PC-3 (cell line): ENCODE measurements at regions not wholly inside any gene's neighbourhood (a gene's known extent, or its start where the extent isn't known, plus 50 kb on each side); places are given as distances from the start of the nearest gene placed in this dataset.

Experiments used
- EZH2 ChIP-seq: fragments of 300-600 bp; sonication (generic); IDR thresholded peaks from one replicate; pipeline ENCODE4 v1.6.1; 2017; ENCODE audit warnings: antibody characterized with exemption, mild to moderate bottlenecking, low read length; ENCODE audit not compliant: unreplicated experiment
- TF ChIP-seq, protein P1 (sequence below): fragments of 300-600 bp; sonication (generic); conservative IDR thresholded peaks from 2 replicates; pipeline ENCODE4 v1.5.1; 2017; ENCODE audit warnings: antibody characterized with exemption, low read depth, mild to moderate bottlenecking, low read length

DNA sequence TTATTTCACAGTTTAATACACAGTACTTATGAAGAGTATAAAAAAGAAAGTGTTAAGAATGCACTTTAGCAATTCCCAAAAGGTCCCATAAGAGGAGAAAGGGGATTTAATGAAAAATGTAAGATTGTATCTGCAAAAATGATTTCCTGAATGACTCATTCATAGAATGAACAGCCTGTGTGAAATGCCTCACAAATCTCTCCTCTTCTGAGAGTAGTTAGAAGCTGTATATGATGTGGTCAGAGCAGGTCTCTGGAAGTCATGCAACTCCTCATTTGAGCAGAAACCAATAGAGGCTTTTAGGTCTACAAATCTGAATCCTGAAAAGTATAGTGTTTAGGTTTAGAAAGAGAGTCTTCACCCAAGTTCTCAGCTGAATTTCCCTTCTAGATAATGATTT, 381.3 kb upstream of the INTU start:
- TF ChIP-seq, protein P1, sequence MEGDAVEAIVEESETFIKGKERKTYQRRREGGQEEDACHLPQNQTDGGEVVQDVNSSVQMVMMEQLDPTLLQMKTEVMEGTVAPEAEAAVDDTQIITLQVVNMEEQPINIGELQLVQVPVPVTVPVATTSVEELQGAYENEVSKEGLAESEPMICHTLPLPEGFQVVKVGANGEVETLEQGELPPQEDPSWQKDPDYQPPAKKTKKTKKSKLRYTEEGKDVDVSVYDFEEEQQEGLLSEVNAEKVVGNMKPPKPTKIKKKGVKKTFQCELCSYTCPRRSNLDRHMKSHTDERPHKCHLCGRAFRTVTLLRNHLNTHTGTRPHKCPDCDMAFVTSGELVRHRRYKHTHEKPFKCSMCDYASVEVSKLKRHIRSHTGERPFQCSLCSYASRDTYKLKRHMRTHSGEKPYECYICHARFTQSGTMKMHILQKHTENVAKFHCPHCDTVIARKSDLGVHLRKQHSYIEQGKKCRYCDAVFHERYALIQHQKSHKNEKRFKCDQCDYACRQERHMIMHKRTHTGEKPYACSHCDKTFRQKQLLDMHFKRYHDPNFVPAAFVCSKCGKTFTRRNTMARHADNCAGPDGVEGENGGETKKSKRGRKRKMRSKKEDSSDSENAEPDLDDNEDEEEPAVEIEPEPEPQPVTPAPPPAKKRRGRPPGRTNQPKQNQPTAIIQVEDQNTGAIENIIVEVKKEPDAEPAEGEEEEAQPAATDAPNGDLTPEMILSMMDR: no peak
- TF ChIP-seq EZH2: no peak
